Spinal cord (tissue), 9 donors: ENCODE measurements at regions not wholly inside any gene's neighbourhood (a gene's known extent, or its start where the extent isn't known, plus 50 kb on each side); places are given as distances from the start of the nearest gene placed in this dataset.
A peak's percentile ranks its signal among the peaks of the same experiment; 100 is the strongest.

Experiments used
- DNase-seq, 6 donors: peaks; one replicate each; pipeline versions ENCODE4 v3.0.0 to v3.0.0-alpha.2; 2013 to 2015; ENCODE audit warnings: low spot score in 6 of 6, low read depth in 4 of 6
- H3K27ac ChIP-seq: one replicate; pipeline ENCODE4 v1.5.1; 2013; ENCODE audit warnings: low read depth, low read length, control low read depth
- H3K27me3 ChIP-seq: one replicate; pipeline ENCODE4 v1.6.1; 2013; ENCODE audit warnings: low read length; ENCODE audit not compliant: control insufficient read depth, insufficient read depth
- H3K36me3 ChIP-seq: one replicate; pipeline ENCODE4 v1.6.1; 2013; ENCODE audit warnings: low read length; ENCODE audit not compliant: control insufficient read depth, insufficient read depth
- H3K4me1 ChIP-seq: one replicate; pipeline ENCODE4 v1.6.1; 2013; ENCODE audit warnings: low read length; ENCODE audit not compliant: control insufficient read depth, insufficient read depth
- H3K4me3 ChIP-seq: one replicate; pipeline ENCODE4 v1.5.1; 2013; ENCODE audit warnings: low read depth, low read length, control low read depth
- H3K9me3 ChIP-seq: one replicate; pipeline ENCODE4 v1.6.1; 2013; ENCODE audit warnings: low read length; ENCODE audit not compliant: control insufficient read depth, insufficient read depth
- WGBS: methylation state at CpG from one replicate; pipeline ENCODE4 v1.1.5; 2013; ENCODE audit warnings: missing lambda C conversion rate; ENCODE audit not compliant: insufficient coverage; 5-methylcytosine and 5-hydroxymethylcytosine counted together
- donor health status: healthy.

DNA sequence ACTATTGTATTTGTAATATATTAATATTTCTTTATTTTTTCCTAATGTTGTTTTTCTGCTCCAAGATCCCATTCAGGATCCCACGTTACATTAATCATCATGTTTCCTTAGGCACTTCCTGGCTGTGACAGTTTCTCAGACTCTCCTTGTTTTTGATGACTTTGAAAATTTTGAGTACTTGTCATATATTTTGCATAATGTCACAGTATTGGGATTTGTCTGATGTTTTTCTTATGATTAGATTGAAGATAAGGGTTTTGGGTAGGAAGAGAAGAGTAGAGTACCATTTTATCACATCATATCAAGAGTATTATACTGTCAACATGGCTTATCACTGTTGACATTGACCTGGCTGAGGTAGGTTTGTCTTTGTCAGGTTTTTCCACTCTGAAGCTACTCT lies 146.3 kb upstream of the TPK1 start:
- no peaks in the 10 kb centered on the region for H3K4me1 ChIP-seq
- H3K27ac ChIP-seq: no peak overlapping the region
- H3K4me3 ChIP-seq: no peak overlapping the region
- DNase-seq: no peak
- H3K9me3 ChIP-seq: no peaks in the 10 kb centered on the region
- H3K27me3 ChIP-seq: no peaks in the 10 kb centered on the region
- H3K36me3 ChIP-seq: no peaks in the 10 kb centered on the region
- WGBS: no CpG with 5 or more reads among the region's 1 CpG

GRCh38 chr7:144975882-144976281 lies 140.0 kb upstream of the TPK1 start:
- H3K4me3 ChIP-seq: no peak overlapping the region
- no peak overlapping the region for H3K27ac ChIP-seq
- H3K9me3 ChIP-seq: no peaks in the 10 kb centered on the region
- WGBS: 97% methylated on average over 3 of the region's 4 CpGs
- no peaks in the 10 kb centered on the region for H3K36me3 ChIP-seq
- DNase-seq: no peak
- no peaks in the 10 kb centered on the region for H3K4me1 ChIP-seq
- no peaks in the 10 kb centered on the region for H3K27me3 ChIP-seq

DNA sequence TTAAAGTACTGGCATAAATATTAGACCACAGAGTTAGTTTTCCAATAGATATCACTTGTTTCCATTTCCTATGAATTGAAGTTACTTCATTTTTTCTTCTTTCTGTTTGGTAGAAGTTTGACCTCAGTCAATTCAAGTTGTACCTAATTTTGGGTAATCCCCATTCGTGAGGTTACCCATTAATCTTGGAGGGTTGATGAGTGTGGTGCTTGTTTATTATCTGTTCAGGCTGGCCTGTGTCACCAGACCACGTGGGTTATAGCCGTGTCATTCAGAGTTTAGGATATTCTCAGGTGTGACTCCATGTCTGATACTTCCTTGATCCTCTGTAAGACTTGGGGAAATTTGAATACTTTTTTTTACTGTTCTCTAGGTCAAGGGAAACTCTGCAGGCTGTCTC lies 133.9 kb upstream of the TPK1 start:
- Histone ChIP-seq H3K4me3 (no peak overlapping the region), H3K4me1 (no peaks in the 10 kb centered on the region), H3K36me3 (no peaks in the 10 kb centered on the region), H3K27me3 (no peaks in the 10 kb centered on the region), H3K27ac (no peak overlapping the region), H3K9me3 (no peaks in the 10 kb centered on the region)
- WGBS: 100% methylated on average over 1 of the region's 3 CpGs
- no peak for DNase-seq

DNA sequence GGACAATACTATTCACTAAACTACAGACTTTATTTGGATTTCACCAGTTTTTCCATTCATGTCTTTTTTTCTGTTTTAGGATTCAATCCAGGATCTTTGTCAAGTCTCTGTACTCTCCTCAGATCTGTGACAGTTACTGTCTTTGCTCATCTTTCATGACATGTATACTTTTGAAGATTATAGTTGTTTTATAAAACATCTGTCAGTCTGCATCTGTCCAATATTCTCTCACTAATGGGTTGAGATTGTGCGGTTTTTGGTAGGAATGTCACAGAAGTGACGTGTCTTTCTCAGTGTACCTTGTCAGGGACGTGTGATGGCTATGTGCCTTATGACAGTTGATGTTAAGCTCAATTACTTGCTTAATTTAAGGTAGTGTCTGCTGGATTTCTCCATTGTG lies 124.9 kb upstream of the TPK1 start:
- no CpG with 5 or more reads among the region's 3 CpGs for WGBS

GRCh38 chr7:144957998-144958397 lies 122.1 kb upstream of the TPK1 start:
- Histone ChIP-seq H3K36me3 (no peaks in the 10 kb centered on the region), H3K9me3 (no peaks in the 10 kb centered on the region), H3K4me3 (no peak overlapping the region), H3K27ac (no peak overlapping the region), H3K4me1 (no peaks in the 10 kb centered on the region), H3K27me3 (no peaks in the 10 kb centered on the region)
- peak in 1 of 6 donors; percentile 6 for DNase-seq
- 33% methylated on average over 1 of the region's 2 CpGs for WGBS

More for the DNA sequence above, 124.9 kb upstream of the TPK1 start:
- no peak overlapping the region for H3K4me3 ChIP-seq
- H3K4me1 ChIP-seq: no peaks in the 10 kb centered on the region
- no peaks in the 10 kb centered on the region for H3K27me3 ChIP-seq
- no peaks in the 10 kb centered on the region for H3K9me3 ChIP-seq
- no peaks in the 10 kb centered on the region for H3K36me3 ChIP-seq
- no peak overlapping the region for H3K27ac ChIP-seq
- no peak for DNase-seq

DNA sequence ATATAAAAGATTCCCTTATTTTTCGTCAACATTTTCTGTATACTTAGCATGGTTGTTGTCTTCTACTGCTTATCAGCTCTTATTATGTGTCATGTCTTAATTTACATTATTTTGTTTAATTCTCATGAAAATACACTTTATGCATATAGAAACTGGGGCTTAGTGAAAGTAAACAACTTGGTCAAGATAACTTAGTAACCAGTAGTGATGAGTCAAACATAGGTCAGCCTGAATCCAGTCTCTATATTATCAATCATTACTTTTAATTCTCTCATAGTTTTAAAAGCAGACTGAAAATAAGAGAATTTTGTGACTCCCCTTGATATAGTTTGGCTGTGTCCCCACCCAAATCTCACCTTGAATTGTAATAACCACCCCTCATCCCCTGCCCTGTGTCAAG lies 119.6 kb upstream of the TPK1 start:
- H3K4me1 ChIP-seq: no peaks in the 10 kb centered on the region
- no CpG with 5 or more reads among the region's 1 CpG for whole genome bisulfite sequencing
- no peak overlapping the region for H3K27ac ChIP-seq
- DNase-seq: no peak
- H3K4me3 ChIP-seq: no peak overlapping the region
- no peaks in the 10 kb centered on the region for H3K9me3 ChIP-seq
- H3K27me3 ChIP-seq: no peaks in the 10 kb centered on the region
- H3K36me3 ChIP-seq: no peaks in the 10 kb centered on the region

DNA sequence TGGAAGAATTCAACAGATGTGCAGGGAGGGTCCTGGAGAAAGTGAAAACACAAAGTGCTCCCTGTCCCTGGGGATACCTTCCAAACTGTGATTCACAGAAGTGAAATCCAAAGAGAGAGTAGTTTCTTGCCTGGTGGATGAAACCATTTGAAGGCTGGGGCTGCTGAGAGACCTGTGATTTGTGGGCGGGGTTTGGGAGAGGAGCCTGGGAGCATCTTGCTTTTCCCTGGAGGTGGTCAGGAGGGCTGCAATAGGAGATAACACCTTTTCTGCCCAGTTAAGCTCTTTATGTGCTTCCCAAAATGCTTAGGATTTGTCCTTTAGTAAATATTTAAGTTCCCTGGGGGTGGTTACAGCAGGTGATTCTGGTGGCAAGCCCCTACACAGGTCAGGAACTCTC lies 105.3 kb upstream of the TPK1 start:
- no peaks in the 10 kb centered on the region for H3K36me3 ChIP-seq

DNA sequence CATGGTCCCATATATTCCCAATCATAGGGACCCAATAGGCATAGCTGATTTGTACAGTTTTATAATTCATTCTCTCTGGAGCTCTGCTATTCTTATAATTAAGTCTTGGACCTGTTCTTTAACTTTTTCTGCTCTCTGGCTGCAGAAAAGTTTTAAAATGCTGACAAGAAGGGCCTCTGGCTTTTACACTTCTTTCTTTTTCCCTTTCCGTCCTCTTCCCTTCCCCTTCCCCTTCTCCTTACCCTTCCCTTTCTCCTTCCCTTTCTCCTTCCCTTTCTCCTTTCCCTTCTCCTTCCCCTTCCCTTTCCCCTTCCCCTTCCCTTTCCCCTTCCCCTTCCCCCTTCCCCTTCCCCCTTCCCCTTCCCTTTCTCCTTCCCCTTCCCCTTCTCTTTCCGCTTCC lies 101.3 kb upstream of the TPK1 start:
- 100% methylated on average over 1 of the region's 2 CpGs for WGBS
- Histone ChIP-seq H3K27me3 (no peaks in the 10 kb centered on the region), H3K9me3 (no peaks in the 10 kb centered on the region), H3K27ac (no peak overlapping the region), H3K4me1 (no peaks in the 10 kb centered on the region), H3K36me3 (no peaks in the 10 kb centered on the region), H3K4me3 (no peak overlapping the region)
- DNase-seq: no peak

More for the DNA sequence above, 105.3 kb upstream of the TPK1 start:
- no peaks in the 10 kb centered on the region for H3K4me1 ChIP-seq
- H3K9me3 ChIP-seq: no peaks in the 10 kb centered on the region
- no peaks in the 10 kb centered on the region for H3K27me3 ChIP-seq
- no peak for DNase-seq
- WGBS: 83% methylated on average over 1 of the region's 1 CpG
- no peak overlapping the region for H3K4me3 ChIP-seq
- no peak overlapping the region for H3K27ac ChIP-seq

DNA sequence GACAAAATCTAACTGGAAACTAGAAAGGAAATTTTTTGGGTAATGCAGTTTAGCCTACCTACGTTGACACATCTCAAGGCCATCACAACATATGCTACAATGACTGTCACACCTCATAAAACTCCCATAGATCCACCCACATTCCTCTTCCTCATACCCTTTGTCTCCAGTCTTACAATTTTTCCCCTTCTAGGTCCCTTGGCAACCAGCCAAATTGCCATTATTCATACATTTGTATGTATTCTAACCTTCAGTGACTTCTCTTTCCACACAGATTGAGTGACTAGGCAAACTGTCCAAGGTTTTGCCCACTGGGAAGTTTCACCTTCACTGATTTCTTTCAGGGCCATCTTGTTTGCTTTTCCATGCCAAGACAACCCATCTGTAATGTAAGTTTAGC lies 100.5 kb upstream of the TPK1 start:
- Histone ChIP-seq H3K36me3 (no peaks in the 10 kb centered on the region), H3K27me3 (no peaks in the 10 kb centered on the region), H3K4me3 (no peak overlapping the region), H3K9me3 (no peaks in the 10 kb centered on the region), H3K27ac (no peak overlapping the region), H3K4me1 (no peaks in the 10 kb centered on the region)
- WGBS: no CpG with 5 or more reads among the region's 1 CpG
- DNase-seq: no peak

GRCh38 chr7:144910411-144910810 lies 74.6 kb upstream of the TPK1 start:
- H3K9me3 ChIP-seq: no peaks in the 10 kb centered on the region
- 90% methylated on average over 2 of the region's 6 CpGs for WGBS
- no peaks in the 10 kb centered on the region for H3K36me3 ChIP-seq
- H3K4me1 ChIP-seq: peaks cover 5% of the 10 kb centered on the region
- DNase-seq: no peak
- H3K27me3 ChIP-seq: no peaks in the 10 kb centered on the region
- no peak overlapping the region for H3K4me3 ChIP-seq
- H3K27ac ChIP-seq: no peak overlapping the region
